ENCODE measurements at regions not wholly inside any gene's neighbourhood (a gene's known extent, or its start where the extent isn't known, plus 50 kb on each side); places are given as distances from the start of the nearest gene placed in this dataset.
A peak's percentile ranks its signal among the peaks of the same experiment; 100 is the strongest.

DNA sequence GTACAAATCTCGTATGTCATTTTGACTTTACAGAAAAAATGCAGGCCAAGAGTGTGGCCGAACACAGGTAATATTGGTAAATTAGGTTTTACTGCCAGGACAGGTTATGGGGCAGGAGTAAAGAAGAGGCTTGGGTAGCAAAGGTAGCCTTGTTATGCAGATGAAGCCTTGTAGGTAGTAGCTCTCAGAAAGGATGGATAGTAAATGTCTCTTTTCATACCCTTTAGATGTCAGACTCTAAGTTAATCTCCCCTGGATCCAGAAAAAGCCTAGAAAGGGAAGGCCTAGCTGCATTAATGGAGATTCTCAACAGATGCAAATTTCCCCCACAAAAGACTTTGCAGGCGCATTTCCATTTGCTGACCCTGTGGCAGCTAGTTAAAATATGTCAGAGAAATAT, 1445.1 kb upstream of the CADM2 start:
- no peak for DNase-seq (ENCODE audit: low spot score)

DNA sequence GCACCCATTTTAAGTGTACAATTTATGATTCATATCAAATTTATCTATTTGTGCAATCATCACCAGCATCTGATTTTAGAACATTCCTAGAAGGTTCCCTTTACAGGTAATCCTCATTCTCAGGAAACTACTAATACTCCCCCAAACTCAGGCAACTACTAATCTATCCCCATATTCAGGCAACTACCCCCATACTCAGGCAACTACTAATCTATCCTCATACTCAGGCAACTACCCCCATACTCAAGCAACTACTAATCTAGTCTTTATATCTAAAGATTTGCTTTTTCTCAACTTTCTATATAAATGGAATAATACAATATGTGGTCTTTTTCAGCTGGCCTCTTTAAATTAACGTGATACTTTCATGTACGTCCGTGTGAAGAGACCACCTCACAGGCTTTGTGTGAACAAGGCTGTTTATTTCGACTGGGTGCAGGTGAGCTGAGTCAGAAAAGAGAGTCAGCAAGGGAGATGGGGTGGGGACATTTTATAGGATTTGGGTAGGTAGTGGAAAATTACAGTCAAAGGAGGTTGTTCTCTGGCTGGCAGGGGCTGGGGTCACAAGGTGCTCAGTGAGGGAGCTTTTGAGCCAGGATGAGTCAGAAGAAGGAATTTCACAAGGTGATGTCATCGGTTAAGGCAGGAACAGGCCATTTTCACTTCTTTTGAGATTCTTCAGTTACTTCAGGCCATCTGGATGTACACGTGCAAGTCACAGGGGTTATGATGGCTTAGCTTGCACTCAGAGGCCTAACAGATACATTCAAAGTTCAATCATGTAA, 1444.5 kb upstream of the CADM2 start:
- no peak for DNase-seq (ENCODE audit: low spot score)

DNA sequence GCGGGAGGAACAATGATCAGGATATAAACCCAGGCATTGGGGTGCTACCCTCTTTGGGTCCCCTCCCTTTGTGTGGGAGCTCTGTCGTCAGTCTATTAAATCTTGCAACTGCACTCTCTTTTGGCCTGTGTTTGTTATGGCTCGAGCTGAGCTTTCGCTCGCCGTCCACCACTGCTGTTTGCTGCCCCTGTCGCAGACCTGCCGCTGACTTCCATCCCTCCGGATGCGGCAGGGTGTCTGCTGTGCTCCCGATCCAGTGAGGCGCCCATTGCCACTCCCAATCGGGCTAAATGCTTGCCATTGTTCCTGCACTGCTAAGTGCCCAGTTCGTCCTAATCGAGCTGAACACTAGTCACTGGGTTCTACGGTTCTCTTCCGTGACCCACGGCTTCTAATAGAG, 1443.7 kb upstream of the CADM2 start:
- no peak for DNase-seq (ENCODE audit: low spot score)

DNA sequence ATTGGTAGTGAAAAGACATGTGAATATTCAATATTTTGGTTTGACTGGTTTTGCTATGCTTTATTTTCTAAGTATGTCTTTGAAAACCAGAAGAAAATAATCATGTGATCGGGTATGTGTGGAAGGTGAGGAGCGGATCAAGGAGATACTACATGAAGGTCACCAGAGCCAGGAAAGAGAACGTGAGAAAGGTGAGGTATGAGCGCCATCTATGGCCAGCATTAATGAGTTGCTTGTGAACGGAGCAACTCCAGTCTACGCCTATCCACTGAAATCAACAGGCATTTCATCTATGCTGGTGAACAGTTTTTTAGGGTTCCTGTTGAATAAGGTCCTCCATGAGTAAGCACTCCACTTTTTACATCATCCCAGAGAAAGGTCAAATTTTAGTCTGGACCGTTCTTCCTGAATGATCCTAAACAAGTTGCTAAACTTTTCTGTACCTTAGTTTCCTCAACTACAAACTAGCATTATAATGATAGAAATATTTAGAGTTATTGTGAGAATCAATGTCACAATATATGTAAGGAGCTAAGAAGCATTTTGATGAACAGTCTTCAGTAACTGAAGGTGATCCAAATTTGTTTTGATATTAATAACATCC, 1435.2 kb upstream of the CADM2 start:
- peak; percentile 41 for DNase-seq (ENCODE audit: low spot score)

DNA sequence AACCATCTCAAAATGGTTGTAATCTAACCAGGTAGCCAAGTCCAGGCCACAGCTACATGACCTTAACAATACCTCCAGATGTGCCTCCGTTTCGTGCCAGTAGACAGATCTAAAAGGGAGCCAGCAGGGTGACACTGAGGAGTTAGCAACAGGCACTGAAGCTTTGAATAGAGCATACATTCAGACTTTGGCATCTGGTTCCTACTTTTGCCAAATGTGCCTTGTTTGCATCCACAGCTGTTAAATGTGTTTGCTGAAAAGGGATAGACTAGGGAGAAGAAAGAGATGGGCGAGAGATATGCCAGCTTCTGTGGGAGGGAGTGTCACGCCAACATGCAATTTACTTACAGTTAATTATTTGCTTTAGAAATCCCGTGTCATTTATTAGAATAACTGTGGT, 1433.9 kb upstream of the CADM2 start:
- DNase-seq (ENCODE audit: low spot score): no peak

DNA sequence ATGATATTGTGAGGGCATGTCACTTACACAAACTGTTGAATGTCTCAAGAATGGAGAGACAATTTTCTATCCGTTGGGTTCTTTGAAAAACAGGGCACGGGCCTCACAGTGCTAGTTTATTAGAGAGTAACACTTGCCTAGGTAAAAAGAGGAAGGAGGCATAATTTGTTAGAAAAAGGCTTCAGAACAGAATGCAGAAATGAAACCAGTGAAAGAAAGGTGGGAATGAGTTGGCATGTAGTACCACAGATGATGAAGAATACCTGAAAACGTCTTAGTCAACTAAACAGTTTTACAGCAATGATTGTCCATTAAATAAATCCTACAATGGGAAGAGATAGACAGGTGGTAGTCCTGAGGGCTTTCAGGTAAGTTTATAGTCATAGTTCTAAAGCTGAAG, 1399.7 kb upstream of the CADM2 start:
- no peak for DNase-seq (ENCODE audit: low spot score)

DNA sequence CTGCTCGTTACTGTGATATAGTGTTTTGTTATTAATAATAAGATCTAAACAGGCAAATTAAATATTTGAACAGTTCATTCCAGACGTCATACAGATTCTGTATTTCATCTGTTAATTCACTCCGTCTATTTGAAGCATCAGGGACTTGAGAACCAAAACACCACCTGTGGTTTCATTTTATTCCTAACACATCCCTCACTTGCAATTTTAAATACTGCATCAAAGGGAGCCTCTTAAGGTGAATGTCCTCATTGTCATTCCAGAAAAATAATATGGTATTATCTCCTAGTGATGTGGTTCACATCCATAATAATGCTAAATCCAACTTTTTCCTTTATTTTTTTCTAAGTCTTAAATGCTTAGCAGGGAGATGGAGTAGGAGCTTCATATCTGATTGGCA, 1390.9 kb upstream of the CADM2 start:
- no peak for DNase-seq (ENCODE audit: low spot score)

DNA sequence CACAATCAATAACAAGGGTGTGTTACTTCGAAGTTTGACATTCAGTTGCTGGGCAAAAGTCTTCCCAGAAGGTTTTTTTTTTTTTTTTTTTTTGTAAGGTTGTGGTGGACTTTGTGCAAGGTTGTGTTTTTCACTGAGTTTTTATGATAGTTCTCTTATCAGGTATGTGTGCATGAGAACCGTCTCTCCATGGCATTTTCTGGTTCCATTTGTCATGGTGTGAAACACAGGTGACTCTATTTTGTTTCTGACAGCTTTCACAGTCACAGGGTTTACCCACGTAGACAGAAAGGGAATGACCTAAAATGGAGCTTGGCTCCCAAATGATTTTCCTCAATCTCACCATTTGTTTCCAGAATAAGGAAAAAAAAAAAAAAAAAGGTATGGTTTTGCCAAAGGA, 1377.2 kb upstream of the CADM2 start:
- DNase-seq (ENCODE audit: low spot score): no peak

DNA sequence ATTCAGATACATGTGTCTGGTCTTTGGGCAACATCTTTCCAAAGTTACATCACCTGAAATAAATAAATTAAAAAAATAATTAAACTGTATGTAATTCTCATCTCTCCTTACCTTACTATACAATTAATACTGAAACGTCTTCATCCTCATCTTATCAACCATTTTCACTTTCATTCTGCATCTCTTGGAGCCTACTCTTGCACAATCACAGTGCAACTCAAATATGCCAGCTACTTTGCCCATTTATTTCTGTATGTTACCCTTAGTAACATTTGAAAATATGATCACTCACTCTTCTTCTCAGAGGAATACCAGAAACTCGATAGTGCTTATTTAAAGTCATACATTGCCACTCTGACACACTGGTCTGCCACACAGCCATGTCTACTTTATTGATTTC, 1357.1 kb upstream of the CADM2 start:
- no peak for DNase-seq (ENCODE audit: low spot score)

DNA sequence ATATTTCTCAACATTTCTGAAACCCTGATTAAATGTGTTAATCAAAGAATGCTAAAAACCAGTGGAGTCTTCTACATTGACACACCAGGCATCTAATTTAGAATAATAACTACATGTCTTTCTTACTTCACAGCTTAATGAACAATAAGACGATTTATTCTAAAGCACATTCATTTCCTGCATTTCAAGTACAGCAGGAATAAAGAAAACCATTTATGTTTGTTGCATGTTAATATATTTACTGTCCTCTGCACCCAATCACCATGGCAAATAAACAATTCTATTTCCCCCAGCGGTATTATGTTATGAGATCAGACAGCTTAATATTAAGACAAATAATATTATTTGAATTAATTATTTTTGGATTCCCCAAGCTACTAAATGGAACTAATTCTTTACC, 1336.3 kb upstream of the CADM2 start:
- DNase-seq (ENCODE audit: low spot score): no peak

DNA sequence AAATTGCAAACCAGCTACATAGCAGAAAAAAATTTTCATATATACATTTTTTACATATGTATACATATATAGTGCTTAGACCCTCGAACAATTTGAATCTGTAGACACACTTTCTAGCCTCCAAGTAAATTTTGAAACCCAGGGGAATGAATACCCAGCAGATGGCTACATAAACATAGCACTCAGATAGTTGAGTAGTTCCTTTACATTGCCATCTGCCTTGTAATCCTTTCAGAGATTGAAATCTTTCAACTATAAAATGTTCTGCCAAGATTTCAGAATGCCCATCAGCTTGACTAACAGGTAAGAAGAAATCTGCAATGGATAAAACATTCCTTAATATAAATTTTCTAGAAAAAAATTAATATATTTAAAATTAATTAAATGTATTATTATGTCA, 1333.5 kb upstream of the CADM2 start:
- no peak for DNase-seq (ENCODE audit: low spot score)

DNA sequence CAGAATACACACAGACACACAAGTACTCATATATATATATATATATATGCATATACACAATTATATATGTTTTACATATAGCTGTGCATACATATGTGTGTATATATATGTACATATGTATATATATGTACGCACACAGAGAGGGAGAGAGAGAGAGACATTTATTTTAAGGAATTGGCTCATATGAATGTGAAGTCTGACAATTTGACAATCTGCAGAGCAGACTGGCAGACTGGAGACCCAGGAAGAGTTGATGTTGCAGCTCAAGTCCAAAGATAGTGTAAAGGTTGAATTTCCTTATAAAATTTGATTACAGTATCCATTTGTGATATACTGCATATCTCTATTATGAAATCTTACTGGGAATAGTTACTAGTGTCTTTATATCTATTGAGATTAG, 1330.3 kb upstream of the CADM2 start:
- DNase-seq (ENCODE audit: low spot score): no peak

DNA sequence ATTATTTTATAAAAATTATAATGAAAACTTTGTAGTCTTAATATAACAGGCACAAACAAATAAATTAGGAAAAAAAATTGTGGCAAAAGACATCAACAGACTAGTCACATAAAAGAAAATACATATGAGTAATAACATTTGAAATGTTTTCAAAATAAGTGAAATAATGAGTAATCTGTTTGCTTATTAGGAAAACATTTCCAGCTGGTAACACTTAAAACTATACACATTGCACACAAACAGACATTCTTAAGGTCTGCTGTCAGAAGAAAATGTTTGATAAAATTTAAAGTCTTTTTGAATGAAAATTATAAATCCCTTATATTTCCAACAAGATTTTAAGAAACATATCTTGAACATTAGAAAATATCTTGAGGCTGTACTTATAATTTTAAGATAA, 1326.3 kb upstream of the CADM2 start:
- no peak for DNase-seq (ENCODE audit: low spot score)

DNA sequence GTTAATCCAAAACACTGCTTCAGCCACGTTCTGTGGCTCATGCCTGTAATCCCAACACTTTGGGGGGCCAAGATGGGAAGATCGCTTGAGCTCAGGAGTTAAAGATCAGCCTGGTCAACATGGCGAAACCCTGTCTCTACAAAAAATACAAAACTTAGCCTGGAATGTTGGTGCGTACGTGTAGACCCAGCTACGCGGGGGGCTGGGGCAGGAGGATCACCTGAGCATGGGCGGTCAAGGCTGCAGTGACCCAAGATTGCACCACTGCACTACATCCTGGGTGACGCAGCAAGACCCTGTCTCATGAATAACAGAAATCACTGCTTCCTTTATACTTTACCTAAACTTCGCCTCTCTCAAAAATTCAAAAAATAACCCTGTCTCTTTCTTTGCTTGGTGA, 1325.0 kb upstream of the CADM2 start:
- no peak for DNase-seq (ENCODE audit: low spot score)

DNA sequence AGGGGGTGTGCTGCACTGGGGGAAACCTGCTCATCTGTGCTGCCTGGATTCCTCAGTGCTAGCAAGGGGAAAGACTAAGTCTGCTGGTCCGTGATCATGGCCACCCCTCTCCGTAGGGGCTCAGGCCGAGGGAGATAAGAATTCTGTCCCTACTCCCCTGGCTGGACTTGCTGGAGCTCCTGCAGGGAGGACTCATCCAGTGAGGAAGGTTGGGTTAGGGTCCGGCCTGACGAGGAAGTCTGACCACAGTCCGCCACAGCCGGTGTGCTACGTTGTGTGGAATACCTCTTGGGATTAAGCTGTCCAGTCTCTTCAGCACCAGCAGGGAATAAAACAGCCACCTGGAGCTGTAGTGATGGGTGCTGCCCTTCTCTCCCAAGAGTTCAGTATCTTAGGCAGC, 1309.1 kb upstream of the CADM2 start:
- no peak for DNase-seq (ENCODE audit: low spot score)

DNA sequence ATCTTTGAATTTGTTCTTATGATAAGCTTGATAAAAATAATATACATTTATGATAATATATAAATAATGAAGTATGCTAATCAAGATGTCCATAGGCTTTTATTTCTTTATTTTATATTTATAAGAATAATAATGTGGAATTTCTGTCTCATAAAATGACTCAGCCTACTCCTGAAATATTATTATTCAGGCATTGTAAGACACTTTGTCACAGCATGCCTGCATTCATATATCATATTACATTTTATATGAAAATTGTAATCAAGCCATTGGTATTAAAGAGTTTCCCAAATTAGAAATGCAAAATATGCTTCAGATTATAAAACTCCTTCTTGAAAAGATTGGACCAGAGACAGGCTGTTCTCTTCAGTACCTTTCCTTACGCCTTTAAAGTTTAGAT, 1303.7 kb upstream of the CADM2 start:
- DNase-seq (ENCODE audit: low spot score): no peak

DNA sequence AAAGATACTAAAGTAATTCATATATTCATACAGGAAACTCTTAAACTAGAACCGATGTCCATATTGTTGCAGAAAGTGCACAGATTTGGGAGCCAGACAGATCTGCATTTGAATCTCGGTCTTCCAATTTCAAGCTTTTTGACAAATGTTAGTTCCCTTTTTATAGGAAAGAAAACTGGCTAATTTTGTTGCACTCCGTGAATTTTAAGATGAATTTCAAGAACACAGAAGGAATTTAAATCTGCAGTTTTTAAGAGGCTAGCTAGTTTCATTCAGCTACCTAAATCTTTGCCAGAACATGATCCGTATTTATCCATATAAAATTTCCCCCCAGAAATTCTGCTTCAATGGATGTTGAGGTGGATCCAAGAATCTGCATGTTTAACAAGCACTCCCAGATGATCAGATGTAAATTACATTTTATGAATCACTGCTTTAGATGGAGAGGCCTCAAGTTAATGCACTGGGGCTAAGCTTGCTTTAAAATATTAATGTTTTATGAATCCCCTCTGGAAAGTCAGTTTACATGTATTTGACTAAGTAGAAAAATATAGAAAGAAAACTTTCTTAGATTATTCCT, 1296.3 kb upstream of the CADM2 start:
- DNase-seq (ENCODE audit: low spot score): no peak

DNA sequence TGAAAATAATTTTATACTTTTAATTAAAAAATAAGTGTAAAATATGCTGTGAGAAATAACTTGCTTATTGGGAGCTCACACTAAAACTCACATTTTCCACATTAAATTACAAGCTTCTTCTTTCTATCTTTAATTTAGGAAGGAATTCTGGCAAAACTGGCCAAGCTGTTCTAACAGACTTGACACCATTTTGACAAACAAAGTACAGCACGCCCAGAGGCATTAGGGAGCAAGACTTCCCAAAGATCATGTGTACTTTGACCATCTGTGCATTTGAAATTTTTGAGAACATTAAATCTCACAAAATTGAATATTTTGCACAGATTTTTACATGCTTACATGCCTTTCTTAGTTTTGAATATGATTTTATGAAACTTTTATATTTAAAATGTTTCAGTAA, 1288.4 kb upstream of the CADM2 start:
- DNase-seq (ENCODE audit: low spot score): peak; percentile 10

DNA sequence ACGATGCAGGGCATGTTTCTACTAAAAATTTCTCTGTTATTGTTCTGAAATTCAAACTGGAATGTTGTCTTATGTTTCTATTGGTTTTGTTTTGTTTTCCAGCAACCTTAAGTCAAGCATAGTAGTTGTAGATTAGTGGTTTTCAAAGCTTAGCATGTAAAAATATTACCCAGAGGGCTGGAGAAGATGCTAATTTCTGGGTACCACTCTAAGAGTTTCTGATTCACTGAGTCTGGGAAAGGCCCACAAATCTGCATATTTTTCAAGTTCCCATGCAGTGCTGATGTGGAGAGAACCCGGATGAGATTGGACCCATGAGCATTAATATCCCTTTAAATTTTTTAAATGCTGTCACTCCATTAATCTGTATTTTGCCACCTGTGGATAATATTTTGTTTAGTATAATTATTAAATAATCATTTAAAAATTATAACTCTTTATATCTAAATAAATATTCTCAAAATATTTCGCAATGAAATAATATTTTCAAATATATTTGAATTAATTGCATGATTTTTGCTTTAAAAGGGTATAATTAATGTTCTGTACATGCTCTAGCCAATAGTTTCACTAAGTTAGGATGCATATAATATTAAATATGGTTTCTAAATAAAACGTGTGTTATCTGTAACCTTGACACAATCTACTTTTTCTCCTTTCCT, 1274.7 kb upstream of the CADM2 start:
- DNase-seq (ENCODE audit: low spot score): no peak

DNA sequence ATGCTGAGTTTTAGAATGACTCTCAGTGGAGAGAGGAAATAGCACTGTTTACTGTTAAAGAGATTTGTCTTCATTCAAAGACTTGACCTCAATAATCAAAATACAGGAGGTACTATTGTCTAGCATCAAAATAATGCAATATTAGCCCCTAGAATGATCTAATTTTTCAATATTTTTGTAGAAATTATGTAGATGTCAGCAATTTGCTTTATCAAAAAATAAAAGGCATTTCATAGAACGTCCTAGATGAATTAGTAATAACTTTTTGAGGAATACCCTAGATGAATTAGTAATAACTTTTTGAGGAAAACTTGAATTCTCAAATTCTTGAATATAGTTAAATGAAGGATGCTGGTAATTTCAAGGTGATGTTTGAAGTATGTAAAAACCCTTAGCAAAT, 1252.1 kb upstream of the CADM2 start:
- DNase-seq (ENCODE audit: low spot score): no peak

DNA sequence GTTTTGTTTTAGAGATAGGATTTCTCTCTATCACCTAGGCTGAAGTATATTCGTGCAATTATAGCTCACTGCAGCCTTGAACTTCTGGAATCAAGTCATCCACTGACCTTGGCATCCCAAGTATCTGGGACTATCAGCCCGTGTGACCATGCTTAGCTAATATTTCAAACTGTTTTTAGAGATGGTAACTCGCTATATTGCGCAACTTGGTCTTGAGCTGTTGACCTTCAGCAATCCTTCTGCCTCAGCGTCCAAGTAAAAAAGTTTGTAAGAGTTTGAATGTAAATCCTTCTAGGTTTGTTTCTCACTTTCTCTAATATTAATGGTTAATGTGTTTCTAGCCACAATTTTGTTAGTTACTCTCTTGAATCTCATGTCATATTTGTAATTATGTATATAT, 1243.5 kb upstream of the CADM2 start:
- no peak for DNase-seq (ENCODE audit: low spot score)

DNA sequence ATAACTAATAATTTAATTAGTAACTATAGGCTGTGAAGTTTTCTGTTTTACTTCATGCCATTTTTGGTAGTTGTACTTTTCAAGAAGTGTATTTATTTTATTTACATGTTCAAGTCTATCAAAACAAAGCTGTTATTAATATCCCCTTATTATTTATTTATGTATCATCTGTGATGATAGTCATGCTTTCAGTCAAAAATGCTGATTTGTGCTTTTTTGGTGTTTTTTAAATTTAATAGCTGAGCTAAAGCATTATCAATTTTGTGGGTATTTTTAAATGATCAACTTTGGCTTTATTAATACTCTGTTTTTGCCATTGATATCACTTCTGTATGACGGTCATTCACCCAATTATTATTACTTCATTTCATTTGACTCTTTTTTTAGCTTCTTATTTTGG, 1229.2 kb upstream of the CADM2 start:
- DNase-seq (ENCODE audit: low spot score): no peak

DNA sequence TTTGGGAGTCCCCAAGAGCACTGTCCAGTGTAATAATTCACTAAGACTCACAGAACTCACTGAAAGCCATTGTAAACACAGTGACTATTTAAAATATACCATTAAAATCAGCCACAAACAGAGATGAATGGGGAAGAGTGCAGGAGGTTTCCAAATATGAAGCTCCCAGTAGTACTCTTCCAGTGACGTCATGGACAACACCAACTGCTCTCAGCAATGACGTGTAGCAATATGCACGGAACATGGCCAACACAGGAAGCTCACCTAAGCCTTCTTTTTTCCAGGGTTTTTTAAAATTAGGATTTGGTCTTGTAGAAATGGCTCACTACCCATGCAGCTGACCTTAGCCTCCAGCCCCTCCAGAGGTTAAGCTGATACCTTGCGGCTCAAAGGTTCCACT, 1224.1 kb upstream of the CADM2 start:
- DNase-seq (ENCODE audit: low spot score): no peak

Data from cerebellar cortex (tissue), 1 donor.